ENCODE measurements at regions not wholly inside any gene's neighbourhood (a gene's known extent, or its start where the extent isn't known, plus 50 kb on each side); places are given as distances from the start of the nearest gene placed in this dataset.
A peak's percentile ranks its signal among the peaks of the same experiment; 100 is the strongest.

GRCh38 chr20:11054266-11054993, 380.6 kb upstream of the JAG1 start:
- in situ Hi-C loops (cut with HindIII; ENCODE audit: extremely low pct_ligation_motif_present, low pct_unique_long_range_greater_than_20kb) = no loop called here
- no peak overlapping the region for H2AFZ ChIP-seq (ENCODE audit: low read length)
- ChIA-PET CTCF (ENCODE audit: low intra/inter-chr PET ratio, low total read pairs) (no interaction called here), POLR2A (no interaction called here)
- BruUV-seq (replicated peaks) = no TSS peak
- no peaks in the 10 kb centered on the region for H3K79me2 ChIP-seq (ENCODE audit: insufficient read depth, low read length)
- WGBS (ENCODE audit: low lambda C conversion rate) = 2% methylated on average over 8 of the region's 8 CpGs
- H3K4me2 ChIP-seq (ENCODE audit: low read depth, low read length) = no peak overlapping the region
- H3K27me3 ChIP-seq (ENCODE audit: control insufficient read depth in 1 of 2, insufficient read depth in 2 of 2, low read length in 2 of 2) = no peaks in the 10 kb centered on the region
- H3K9me3 ChIP-seq (ENCODE audit: low read length) = no peaks in the 10 kb centered on the region
- intact Hi-C loops (cut with micrococcal nuclease; ENCODE audit: unreplicated experiment) = no loop called here
- no peaks in the 10 kb centered on the region for H3K36me3 ChIP-seq (replicated peaks in 1 of 2; ENCODE audit: control insufficient read depth in 1 of 2, insufficient read depth in 2 of 2, low read length in 2 of 2)
- ATAC-seq (no peak), DNase-seq (ENCODE audit: low spot score) (no peak), FAIRE-seq (peak; percentile 39)
- TF ChIP-seq TBX3 (IDR thresholded peaks at IDR 0.05; ENCODE audit: borderline replicate concordance) = no peak
- TF ChIP-seq ZNF282 (IDR thresholded peaks at IDR 0.05; ENCODE audit: partially characterized antibody) = no peak
- no peak for TF ChIP-seq KDM5A (IDR thresholded peaks at IDR 0.05; ENCODE audit: borderline replicate concordance, low read length)
- TF ChIP-seq ZKSCAN8 (CRISPR knock-in tag; IDR thresholded peaks at IDR 0.05; ENCODE audit: borderline replicate concordance) = no peak
- TF ChIP-seq SKI (IDR thresholded peaks at IDR 0.05; ENCODE audit: partially characterized antibody) = no peak
- no peak for TF ChIP-seq NFYC (CRISPR knock-in tag; IDR thresholded peaks at IDR 0.05)
- no peak for TF ChIP-seq ZNF232 (CRISPR knock-in tag; IDR thresholded peaks at IDR 0.05; ENCODE audit: borderline replicate concordance)
- no peak for TF ChIP-seq SRSF9 (IDR thresholded peaks at IDR 0.05; ENCODE audit: borderline replicate concordance, insufficient read depth, low read depth, low read length, poor library complexity, severe bottlenecking)
- no peak for TF ChIP-seq POGK (CRISPR knock-in tag; conservative IDR thresholded peaks at IDR 0.05)
- TF ChIP-seq TAF15 (IDR thresholded peaks at IDR 0.05; ENCODE audit: low read depth, low read length, poor library complexity, severe bottlenecking) = no peak
- TF ChIP-seq ZNF296 (CRISPR knock-in tag; conservative IDR thresholded peaks at IDR 0.05) = no peak
- TF ChIP-seq ZNF674 (CRISPR knock-in tag; IDR thresholded peaks at IDR 0.05; ENCODE audit: low read depth) = no peak
- no peak for TF ChIP-seq ZNF878 (CRISPR knock-in tag; IDR thresholded peaks at IDR 0.05)
- TF ChIP-seq ZNF670 (CRISPR knock-in tag; IDR thresholded peaks at IDR 0.05; ENCODE audit: borderline replicate concordance) = no peak
- H3K9ac ChIP-seq (ENCODE audit: insufficient read depth, low read depth, low read length) = no peak overlapping the region
- no peak overlapping the region for H3K27ac ChIP-seq (ENCODE audit: extremely low read length, insufficient read depth, low read length)
- H4K20me1 ChIP-seq (ENCODE audit: insufficient read depth, low read length) = no peaks in the 10 kb centered on the region
- H3K4me3 ChIP-seq (replicated peaks in 1 of 3; ENCODE audit: insufficient read depth in 1 of 3, low read depth in 2 of 3, low read length in 3 of 3) = no peak overlapping the region
- H3K4me1 ChIP-seq (ENCODE audit: insufficient read depth, low read length) = no peaks in the 10 kb centered on the region
